WTC11 (cell line): ENCODE measurements at regions not wholly inside any gene's neighbourhood (a gene's known extent, or its start where the extent isn't known, plus 50 kb on each side); places are given as distances from the start of the nearest gene placed in this dataset.

Experiments
- ATAC-seq: fragments of 200-7000 bp; cut with Tn5 transposase; 2 replicates; pipeline ENCODE4 v1.10.0; 2021; ENCODE audit warnings: mild to moderate bottlenecking, moderate library complexity
- CTCF ChIA-PET: fragments of 300-600 bp; sonication (Branson Sonifier 250); formaldehyde crosslinking; loops from one replicate; lab custom pipeline; 2021; ENCODE audit warnings: antibody characterized with exemption; lab: Charles Lee
- POLR2A ChIA-PET: fragments of 350-600 bp; sonication (Branson Sonifier 250); formaldehyde crosslinking; loops from one replicate; lab custom pipeline; 2021; ENCODE audit warnings: antibody characterized with exemption; lab: Charles Lee
- DNase-seq: peaks from one replicate; pipeline ENCODE4 v3.0.0; 2021; ENCODE audit warnings: low spot score
- H3K27ac Mint-ChIP-seq: 2 replicates; pipeline ENCODE4 v1.8.0; 2021; ENCODE audit warnings: mixed read lengths
- H3K27me3 Mint-ChIP-seq: 2 replicates; pipeline ENCODE4 v1.8.0; 2021; ENCODE audit warnings: low read depth, mild to moderate bottlenecking, moderate library complexity, mixed read lengths
- H3K36me3 Mint-ChIP-seq: 2 replicates; pipeline ENCODE4 v1.8.0; 2021; ENCODE audit warnings: mixed read lengths
- H3K4me1 Mint-ChIP-seq: 2 replicates; pipeline ENCODE4 v1.8.0; 2022; ENCODE audit warnings: mixed read lengths
- H3K4me3 Mint-ChIP-seq: 2 replicates; pipeline ENCODE4 v1.8.0; 2021; ENCODE audit warnings: mild to moderate bottlenecking, moderate library complexity, mixed read lengths
- H3K9me3 Mint-ChIP-seq: 2 replicates; pipeline ENCODE4 v1.8.0; 2021; ENCODE audit warnings: mixed read lengths
- EMX1 ChIP-seq: fragments of 250-450 bp; sonication (Bioruptor Pico); IDR thresholded peaks from 2 replicates; pipeline ENCODE4 v1.8.0; 2021; ENCODE audit warnings: mild to moderate bottlenecking
- FOXK1 ChIP-seq: sonication (generic); formaldehyde crosslinking; IDR thresholded peaks from 2 replicates; pipeline ENCODE4 v1.8.0; 2022; ENCODE audit warnings: mild to moderate bottlenecking, moderate library complexity, missing genetic modification reagents
- FOXP1 ChIP-seq: sonication (generic); formaldehyde crosslinking; IDR thresholded peaks from 2 replicates; pipeline ENCODE4 v1.8.0; 2022; ENCODE audit warnings: missing genetic modification reagents, mild to moderate bottlenecking, moderate library complexity, borderline replicate concordance
- GRHL2 ChIP-seq: fragments of 250-450 bp; sonication (Bioruptor Pico); IDR thresholded peaks from 2 replicates; pipeline ENCODE4 v1.8.0; 2022; ENCODE audit warnings: mild to moderate bottlenecking, moderate library complexity; ENCODE audit not compliant: insufficient replicate concordance, severe bottlenecking
- JUN ChIP-seq: sonication (generic); formaldehyde crosslinking; IDR thresholded peaks from 2 replicates; pipeline ENCODE4 v1.8.0; 2023; ENCODE audit warnings: mild to moderate bottlenecking, missing genetic modification reagents
- NR2C2 ChIP-seq: sonication (generic); formaldehyde crosslinking; IDR thresholded peaks from 2 replicates; pipeline ENCODE4 v1.8.0; 2022; ENCODE audit warnings: mild to moderate bottlenecking, missing genetic modification reagents
- PRRX2 ChIP-seq: fragments of 250-450 bp; sonication (Bioruptor Pico); IDR thresholded peaks from 2 replicates; pipeline ENCODE4 v1.8.0; 2021; ENCODE audit warnings: mild to moderate bottlenecking
- SOX15 ChIP-seq: fragments of 250-450 bp; sonication (Bioruptor Pico); IDR thresholded peaks from 2 replicates; pipeline ENCODE4 v1.9.0; 2021; ENCODE audit warnings: mild to moderate bottlenecking
- TCF7 ChIP-seq: sonication (generic); formaldehyde crosslinking; IDR thresholded peaks from 2 replicates; pipeline ENCODE4 v1.8.0; 2022; ENCODE audit warnings: mild to moderate bottlenecking, low read depth, missing genetic modification reagents, moderate library complexity
- ZNF121 ChIP-seq: sonication (generic); formaldehyde crosslinking; IDR thresholded peaks from 2 replicates; pipeline ENCODE4 v1.8.0; 2023; ENCODE audit warnings: missing genetic modification reagents
- ZNF263 ChIP-seq: sonication (generic); formaldehyde crosslinking; IDR thresholded peaks from 2 replicates; pipeline ENCODE4 v1.8.1; 2022; ENCODE audit warnings: low read depth, mild to moderate bottlenecking, moderate library complexity, missing genetic modification reagents
- ZNF396 ChIP-seq: fragments of 250-450 bp; sonication (Bioruptor Pico); IDR thresholded peaks from 2 replicates; pipeline ENCODE4 v1.8.0; 2021; ENCODE audit warnings: mild to moderate bottlenecking, moderate library complexity, borderline replicate concordance
- ZNF416 ChIP-seq: fragments of 250-450 bp; sonication (Bioruptor Pico); IDR thresholded peaks from 2 replicates; pipeline ENCODE4 v1.9.0; 2021; ENCODE audit warnings: mild to moderate bottlenecking, inconsistent platforms
- TF ChIP-seq, protein P1 (sequence below): sonication (generic); formaldehyde crosslinking; IDR thresholded peaks from 2 replicates; pipeline ENCODE4 v1.8.0; 2022; ENCODE audit warnings: missing genetic modification reagents
- TF ChIP-seq, protein P2 (sequence below): sonication (generic); formaldehyde crosslinking; IDR thresholded peaks from 2 replicates; pipeline ENCODE4 v1.8.0; 2022; ENCODE audit warnings: mild to moderate bottlenecking, missing genetic modification reagents
- TF ChIP-seq, protein P3 (sequence below): sonication (generic); formaldehyde crosslinking; IDR thresholded peaks from 2 replicates; pipeline ENCODE4 v1.8.0; 2023; ENCODE audit warnings: missing genetic modification reagents
- TF ChIP-seq, protein P4 (sequence below): sonication (generic); formaldehyde crosslinking; IDR thresholded peaks from 2 replicates; pipeline ENCODE4 v1.8.0; 2022; ENCODE audit warnings: mild to moderate bottlenecking, missing genetic modification reagents
- TF ChIP-seq, protein P5 (sequence below): fragments of 250-450 bp; sonication (Bioruptor Pico); IDR thresholded peaks from 2 replicates; pipeline ENCODE4 v1.9.0; 2021; ENCODE audit warnings: moderate library complexity, mild to moderate bottlenecking, inconsistent platforms, borderline replicate concordance
- TF ChIP-seq, protein P6 (sequence below): sonication (generic); formaldehyde crosslinking; conservative IDR thresholded peaks from 2 replicates; pipeline ENCODE4 v1.8.1; 2023; ENCODE audit warnings: mild to moderate bottlenecking, low read depth, missing genetic modification reagents, moderate library complexity
- TF ChIP-seq, protein P7 (sequence below): sonication (generic); formaldehyde crosslinking; IDR thresholded peaks from 2 replicates; pipeline ENCODE4 v1.8.1; 2022; ENCODE audit warnings: mild to moderate bottlenecking, moderate library complexity, missing genetic modification reagents
- TF ChIP-seq, protein P8 (sequence below): sonication (generic); formaldehyde crosslinking; IDR thresholded peaks from 2 replicates; pipeline ENCODE4 v1.8.0; 2022; ENCODE audit warnings: mild to moderate bottlenecking, missing genetic modification reagents
- TF ChIP-seq, protein P9 (sequence below): fragments of 250-450 bp; sonication (Bioruptor Pico); IDR thresholded peaks from 2 replicates; pipeline ENCODE4 v2.1.2; 2022; ENCODE audit warnings: mild to moderate bottlenecking, moderate library complexity

DNA sequence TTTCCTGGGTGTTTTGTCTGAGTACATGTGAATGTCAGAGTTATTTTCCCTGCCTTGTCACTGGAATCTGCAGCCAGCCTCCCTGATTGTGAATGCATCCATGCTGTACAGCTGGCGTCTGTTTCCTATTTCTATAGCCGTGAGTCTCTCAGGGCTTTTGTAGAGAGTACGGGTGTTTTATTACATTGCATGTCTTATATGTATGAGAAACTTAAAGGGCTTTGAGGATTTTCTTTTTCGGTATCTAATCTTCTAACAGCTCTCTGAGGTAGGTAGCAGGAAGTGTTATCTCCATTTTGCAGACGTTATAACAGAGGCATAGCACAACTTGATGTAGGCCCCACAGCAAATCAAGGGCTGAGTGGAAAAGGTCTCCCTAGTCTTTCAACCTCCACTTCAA lies 272.9 kb downstream of the PRL start:
- ATAC-seq: no peak
- Mint-ChIP-seq H3K36me3 (no peaks in the 10 kb centered on the region; the same call in 1 of the 2 replicates), H3K27ac (peak overlapping the region; percentile 92), H3K27me3 (no peaks in the 10 kb centered on the region), H3K4me1 (peaks cover 40% of the 10 kb centered on the region), H3K4me3 (no peak overlapping the region), H3K9me3 (no peaks in the 10 kb centered on the region; the same call in 1 of the 2 replicates)
- ChIA-PET CTCF (no interaction called here), POLR2A (interaction anchor here (0.5 kb wide), 1 partner anchor 1501 kb away, joined by 4 read pairs; no protein-coding TSS in a partner anchor)
- TF ChIP-seq NR2C2: no peak
- TF ChIP-seq, protein P1, sequence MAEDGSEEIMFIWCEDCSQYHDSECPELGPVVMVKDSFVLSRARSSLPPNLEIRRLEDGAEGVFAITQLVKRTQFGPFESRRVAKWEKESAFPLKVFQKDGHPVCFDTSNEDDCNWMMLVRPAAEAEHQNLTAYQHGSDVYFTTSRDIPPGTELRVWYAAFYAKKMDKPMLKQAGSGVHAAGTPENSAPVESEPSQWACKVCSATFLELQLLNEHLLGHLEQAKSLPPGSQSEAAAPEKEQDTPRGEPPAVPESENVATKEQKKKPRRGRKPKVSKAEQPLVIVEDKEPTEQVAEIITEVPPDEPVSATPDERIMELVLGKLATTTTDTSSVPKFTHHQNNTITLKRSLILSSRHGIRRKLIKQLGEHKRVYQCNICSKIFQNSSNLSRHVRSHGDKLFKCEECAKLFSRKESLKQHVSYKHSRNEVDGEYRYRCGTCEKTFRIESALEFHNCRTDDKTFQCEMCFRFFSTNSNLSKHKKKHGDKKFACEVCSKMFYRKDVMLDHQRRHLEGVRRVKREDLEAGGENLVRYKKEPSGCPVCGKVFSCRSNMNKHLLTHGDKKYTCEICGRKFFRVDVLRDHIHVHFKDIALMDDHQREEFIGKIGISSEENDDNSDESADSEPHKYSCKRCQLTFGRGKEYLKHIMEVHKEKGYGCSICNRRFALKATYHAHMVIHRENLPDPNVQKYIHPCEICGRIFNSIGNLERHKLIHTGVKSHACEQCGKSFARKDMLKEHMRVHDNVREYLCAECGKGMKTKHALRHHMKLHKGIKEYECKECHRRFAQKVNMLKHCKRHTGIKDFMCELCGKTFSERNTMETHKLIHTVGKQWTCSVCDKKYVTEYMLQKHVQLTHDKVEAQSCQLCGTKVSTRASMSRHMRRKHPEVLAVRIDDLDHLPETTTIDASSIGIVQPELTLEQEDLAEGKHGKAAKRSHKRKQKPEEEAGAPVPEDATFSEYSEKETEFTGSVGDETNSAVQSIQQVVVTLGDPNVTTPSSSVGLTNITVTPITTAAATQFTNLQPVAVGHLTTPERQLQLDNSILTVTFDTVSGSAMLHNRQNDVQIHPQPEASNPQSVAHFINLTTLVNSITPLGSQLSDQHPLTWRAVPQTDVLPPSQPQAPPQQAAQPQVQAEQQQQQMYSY (CRISPR knock-in tag): no peak
- TF ChIP-seq TCF7 (CRISPR knock-in tag): no peak
- TF ChIP-seq GRHL2: no peak
- TF ChIP-seq, protein P2, sequence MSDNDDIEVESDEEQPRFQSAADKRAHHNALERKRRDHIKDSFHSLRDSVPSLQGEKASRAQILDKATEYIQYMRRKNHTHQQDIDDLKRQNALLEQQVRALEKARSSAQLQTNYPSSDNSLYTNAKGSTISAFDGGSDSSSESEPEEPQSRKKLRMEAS (CRISPR knock-in tag): no peak
- TF ChIP-seq JUN (CRISPR knock-in tag): no peak
- TF ChIP-seq, protein P3, sequence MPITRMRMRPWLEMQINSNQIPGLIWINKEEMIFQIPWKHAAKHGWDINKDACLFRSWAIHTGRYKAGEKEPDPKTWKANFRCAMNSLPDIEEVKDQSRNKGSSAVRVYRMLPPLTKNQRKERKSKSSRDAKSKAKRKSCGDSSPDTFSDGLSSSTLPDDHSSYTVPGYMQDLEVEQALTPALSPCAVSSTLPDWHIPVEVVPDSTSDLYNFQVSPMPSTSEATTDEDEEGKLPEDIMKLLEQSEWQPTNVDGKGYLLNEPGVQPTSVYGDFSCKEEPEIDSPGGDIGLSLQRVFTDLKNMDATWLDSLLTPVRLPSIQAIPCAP (CRISPR knock-in tag): no peak
- no peak for TF ChIP-seq FOXK1 (CRISPR knock-in tag)
- no peak for TF ChIP-seq ZNF416
- TF ChIP-seq ZNF121: no peak
- TF ChIP-seq, protein P4, sequence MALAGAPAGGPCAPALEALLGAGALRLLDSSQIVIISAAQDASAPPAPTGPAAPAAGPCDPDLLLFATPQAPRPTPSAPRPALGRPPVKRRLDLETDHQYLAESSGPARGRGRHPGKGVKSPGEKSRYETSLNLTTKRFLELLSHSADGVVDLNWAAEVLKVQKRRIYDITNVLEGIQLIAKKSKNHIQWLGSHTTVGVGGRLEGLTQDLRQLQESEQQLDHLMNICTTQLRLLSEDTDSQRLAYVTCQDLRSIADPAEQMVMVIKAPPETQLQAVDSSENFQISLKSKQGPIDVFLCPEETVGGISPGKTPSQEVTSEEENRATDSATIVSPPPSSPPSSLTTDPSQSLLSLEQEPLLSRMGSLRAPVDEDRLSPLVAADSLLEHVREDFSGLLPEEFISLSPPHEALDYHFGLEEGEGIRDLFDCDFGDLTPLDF (CRISPR knock-in tag): no peak
- no peak for TF ChIP-seq ZNF396
- no peak for TF ChIP-seq SOX15 (CRISPR knock-in tag)
- TF ChIP-seq, protein P5, sequence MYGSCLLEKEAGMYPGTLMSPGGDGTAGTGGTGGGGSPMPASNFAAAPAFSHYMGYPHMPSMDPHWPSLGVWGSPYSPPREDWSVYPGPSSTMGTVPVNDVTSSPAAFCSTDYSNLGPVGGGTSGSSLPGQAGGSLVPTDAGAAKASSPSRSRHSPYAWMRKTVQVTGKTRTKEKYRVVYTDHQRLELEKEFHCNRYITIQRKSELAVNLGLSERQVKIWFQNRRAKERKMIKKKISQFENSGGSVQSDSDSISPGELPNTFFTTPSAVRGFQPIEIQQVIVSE (CRISPR knock-in tag): no peak
- no peak for TF ChIP-seq EMX1 (CRISPR knock-in tag)
- no peak for TF ChIP-seq PRRX2 (CRISPR knock-in tag)
- TF ChIP-seq, protein P6, sequence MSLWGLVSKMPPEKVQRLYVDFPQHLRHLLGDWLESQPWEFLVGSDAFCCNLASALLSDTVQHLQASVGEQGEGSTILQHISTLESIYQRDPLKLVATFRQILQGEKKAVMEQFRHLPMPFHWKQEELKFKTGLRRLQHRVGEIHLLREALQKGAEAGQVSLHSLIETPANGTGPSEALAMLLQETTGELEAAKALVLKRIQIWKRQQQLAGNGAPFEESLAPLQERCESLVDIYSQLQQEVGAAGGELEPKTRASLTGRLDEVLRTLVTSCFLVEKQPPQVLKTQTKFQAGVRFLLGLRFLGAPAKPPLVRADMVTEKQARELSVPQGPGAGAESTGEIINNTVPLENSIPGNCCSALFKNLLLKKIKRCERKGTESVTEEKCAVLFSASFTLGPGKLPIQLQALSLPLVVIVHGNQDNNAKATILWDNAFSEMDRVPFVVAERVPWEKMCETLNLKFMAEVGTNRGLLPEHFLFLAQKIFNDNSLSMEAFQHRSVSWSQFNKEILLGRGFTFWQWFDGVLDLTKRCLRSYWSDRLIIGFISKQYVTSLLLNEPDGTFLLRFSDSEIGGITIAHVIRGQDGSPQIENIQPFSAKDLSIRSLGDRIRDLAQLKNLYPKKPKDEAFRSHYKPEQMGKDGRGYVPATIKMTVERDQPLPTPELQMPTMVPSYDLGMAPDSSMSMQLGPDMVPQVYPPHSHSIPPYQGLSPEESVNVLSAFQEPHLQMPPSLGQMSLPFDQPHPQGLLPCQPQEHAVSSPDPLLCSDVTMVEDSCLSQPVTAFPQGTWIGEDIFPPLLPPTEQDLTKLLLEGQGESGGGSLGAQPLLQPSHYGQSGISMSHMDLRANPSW (CRISPR knock-in tag): no peak
- no peak for DNase-seq

DNA sequence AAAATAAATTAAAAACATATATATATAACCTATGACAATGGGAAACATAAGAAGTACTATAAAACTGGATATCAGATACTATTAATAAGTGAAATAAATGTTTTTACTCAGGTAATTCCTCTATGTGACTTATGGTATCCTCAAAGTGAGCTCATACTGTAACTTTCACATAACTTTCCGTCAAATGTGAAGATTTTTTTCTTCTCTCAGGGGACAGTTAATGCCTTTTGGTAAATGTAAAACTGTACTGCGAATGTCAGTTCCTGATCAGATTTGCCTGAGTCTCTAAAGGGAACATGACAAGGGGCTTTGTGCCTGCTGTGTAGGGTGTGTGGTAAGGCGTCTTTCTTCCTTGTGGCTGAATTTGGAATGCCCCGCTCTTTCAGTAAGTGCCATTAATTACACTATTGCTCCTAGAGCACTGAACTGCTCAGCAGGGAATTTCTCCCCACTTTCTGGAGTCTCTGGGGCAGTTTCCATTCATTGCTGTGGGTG lies 271.8 kb downstream of the PRL start:
- DNase-seq: no peak
- no peak for ATAC-seq
- H3K4me3 Mint-ChIP-seq: peak overlapping the region; percentile 44; the same call in 1 of the 2 replicates
- peaks cover 40% of the 10 kb centered on the region for H3K4me1 Mint-ChIP-seq
- no peaks in the 10 kb centered on the region; the same call in 1 of the 2 replicates for H3K9me3 Mint-ChIP-seq
- no peaks in the 10 kb centered on the region; the same call in 1 of the 2 replicates for H3K36me3 Mint-ChIP-seq
- ChIA-PET CTCF (interaction anchor here (1.3 kb wide), 1 partner anchor 10 kb away, joined by 8 read pairs; no protein-coding TSS in a partner anchor), POLR2A (interaction anchor here (1.0 to 1.1 kb wide), 2 partner anchors 423 to 431 kb away, joined by 3 to 4 read pairs; partner anchors contain the start of gene SOX4)
- no peaks in the 10 kb centered on the region for H3K27me3 Mint-ChIP-seq
- H3K27ac Mint-ChIP-seq: peak overlapping the region; percentile 99
- TF ChIP-seq, protein P3 (CRISPR knock-in tag): no peak
- TF ChIP-seq, protein P7, sequence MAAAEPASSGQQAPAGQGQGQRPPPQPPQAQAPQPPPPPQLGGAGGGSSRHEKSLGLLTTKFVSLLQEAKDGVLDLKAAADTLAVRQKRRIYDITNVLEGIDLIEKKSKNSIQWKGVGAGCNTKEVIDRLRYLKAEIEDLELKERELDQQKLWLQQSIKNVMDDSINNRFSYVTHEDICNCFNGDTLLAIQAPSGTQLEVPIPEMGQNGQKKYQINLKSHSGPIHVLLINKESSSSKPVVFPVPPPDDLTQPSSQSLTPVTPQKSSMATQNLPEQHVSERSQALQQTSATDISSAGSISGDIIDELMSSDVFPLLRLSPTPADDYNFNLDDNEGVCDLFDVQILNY: no peak
- TF ChIP-seq FOXP1 (CRISPR knock-in tag): no peak
- TF ChIP-seq ZNF263: no peak
- TF ChIP-seq, protein P8, sequence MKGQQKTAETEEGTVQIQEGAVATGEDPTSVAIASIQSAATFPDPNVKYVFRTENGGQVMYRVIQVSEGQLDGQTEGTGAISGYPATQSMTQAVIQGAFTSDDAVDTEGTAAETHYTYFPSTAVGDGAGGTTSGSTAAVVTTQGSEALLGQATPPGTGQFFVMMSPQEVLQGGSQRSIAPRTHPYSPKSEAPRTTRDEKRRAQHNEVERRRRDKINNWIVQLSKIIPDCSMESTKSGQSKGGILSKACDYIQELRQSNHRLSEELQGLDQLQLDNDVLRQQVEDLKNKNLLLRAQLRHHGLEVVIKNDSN (CRISPR knock-in tag): no peak
- no peak for TF ChIP-seq JUN (CRISPR knock-in tag)
- TF ChIP-seq, protein P9, sequence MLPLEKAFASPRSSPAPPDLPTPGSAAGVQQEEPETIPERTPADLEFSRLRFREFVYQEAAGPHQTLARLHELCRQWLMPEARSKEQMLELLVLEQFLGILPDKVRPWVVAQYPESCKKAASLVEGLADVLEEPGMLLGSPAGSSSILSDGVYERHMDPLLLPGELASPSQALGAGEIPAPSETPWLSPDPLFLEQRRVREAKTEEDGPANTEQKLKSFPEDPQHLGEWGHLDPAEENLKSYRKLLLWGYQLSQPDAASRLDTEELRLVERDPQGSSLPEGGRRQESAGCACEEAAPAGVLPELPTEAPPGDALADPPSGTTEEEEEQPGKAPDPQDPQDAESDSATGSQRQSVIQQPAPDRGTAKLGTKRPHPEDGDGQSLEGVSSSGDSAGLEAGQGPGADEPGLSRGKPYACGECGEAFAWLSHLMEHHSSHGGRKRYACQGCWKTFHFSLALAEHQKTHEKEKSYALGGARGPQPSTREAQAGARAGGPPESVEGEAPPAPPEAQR: no peak
